NCI-H1092 (cell line): ENCODE measurements at regions not wholly inside any gene's neighbourhood (a gene's known extent, or its start where the extent isn't known, plus 50 kb on each side); places are given as distances from the start of the nearest gene placed in this dataset.

Experiments used
- DNase-seq: peaks from one replicate; lab custom pipeline; 2025; lab: John Stamatoyannopoulos, UW

DNA sequence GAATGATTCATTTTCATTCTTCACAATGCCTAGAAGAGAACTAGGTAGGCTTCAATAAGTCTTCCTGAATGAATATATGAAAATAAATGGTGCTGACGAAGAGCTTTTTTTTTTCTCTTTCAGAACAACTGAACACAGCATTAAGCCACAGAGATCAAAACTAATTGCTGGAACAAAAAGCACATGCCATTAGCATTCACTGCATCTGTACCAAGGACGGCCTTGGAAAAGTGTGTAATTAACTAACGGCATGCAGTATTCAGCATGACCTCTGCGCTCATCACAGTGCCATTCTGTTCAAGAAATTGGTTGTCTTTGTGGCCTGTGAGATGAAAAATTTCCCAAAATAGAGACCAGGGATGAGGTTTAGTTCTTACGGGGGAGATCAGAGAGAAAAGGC, 99.3 kb downstream of the NUDT12 start:
- no peak for DNase-seq

DNA sequence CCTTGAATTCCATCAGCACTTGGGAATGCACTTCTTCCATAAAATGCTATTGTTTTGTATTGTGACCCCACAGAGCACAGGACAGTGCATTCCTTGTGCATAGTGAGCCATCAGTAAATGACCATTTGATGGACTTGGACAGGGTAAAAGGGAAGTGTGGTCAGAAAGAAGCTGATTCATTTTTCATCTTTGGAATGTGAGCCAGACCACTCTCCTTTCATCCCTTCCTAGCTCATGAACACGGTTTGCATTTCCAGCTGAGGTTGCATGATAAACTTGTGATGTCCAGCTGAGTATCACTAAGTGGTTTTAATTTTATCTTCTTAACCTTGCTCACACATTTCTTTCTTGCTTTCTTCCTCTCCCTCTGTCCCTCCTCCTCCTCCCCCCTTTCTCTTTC, 101.3 kb downstream of the NUDT12 start:
- DNase-seq = no peak

DNA sequence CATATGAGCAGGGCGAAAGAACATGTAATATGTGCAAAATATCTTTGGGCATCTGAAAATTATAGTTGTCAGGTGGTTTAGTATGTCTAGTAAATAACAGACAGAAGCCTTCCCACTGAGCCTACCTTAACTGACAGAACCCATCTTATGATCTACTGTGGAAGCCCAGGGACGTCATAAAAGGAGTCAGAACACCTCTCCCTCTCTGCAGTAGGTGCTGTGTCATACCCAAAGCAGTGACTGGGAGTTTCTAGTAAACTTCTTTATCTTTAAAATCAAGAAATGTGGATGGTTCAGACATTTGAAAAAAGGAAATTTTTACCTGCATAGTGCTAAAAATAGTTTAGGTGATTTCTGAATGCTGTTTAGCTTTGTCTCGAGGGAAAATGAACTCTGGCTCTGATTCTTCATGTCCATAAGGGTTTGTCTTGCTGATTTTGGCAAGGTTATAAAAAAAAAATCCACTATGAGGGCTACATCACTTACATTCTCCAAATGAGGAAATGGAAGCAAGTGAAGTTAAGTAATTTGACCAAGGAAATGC, 104.0 kb downstream of the NUDT12 start:
- DNase-seq = no peak

DNA sequence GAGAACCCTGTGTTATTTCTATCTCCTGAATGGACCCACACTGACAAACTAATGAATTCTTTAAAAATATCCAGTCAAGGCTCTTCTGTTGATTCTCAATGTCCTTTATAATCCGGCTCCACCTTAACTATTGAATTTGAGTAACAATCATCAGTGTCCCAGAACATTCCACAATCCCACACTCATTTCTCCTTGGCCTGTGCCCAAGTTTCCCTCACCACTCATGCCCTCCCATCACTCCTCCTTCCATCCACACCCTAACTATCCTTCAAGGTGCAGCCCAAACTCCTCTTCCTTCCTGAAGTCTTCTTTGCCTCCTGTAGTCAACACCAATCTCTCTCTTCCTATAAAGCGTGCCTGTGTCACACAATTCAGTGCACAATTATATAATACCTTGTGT, 106.1 kb downstream of the NUDT12 start:
- DNase-seq = no peak

DNA sequence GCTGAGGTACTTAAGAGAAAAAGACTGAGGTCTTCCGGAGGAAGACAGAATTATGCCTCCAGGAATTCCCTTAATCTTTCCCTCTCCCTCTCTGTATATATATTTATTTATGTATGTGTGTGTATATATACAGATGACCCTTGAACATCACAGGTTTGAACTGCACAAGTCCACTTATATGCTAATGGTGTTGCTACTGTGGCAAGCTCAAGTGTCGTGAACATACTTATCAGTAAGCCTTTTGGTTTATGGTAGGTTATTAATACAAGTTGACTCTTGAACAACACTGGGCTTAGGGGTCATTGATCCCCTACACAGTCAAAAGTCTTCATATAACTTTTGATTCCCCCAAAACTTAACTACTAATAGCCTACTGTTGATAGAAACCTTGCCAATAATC, 106.8 kb downstream of the NUDT12 start:
- DNase-seq = no peak

DNA sequence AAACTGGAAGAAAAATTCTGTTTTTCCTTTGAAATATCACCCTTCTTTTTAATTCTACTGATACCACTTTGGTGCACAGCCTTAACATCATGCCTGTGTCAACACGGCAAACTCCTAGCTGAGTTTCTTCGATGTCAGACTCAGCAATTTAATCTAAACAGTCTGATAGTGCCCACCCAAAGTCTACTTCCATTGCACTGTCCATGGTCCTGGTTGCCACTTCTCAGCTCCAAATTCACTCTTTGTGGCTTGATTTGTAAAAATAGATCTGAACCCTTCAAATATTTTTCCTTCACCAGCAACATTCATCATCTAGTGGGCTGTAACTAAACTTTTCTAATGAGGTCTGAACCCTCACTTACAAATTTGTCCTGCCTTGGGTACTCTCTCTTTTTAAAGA, 107.8 kb downstream of the NUDT12 start:
- DNase-seq = no peak

DNA sequence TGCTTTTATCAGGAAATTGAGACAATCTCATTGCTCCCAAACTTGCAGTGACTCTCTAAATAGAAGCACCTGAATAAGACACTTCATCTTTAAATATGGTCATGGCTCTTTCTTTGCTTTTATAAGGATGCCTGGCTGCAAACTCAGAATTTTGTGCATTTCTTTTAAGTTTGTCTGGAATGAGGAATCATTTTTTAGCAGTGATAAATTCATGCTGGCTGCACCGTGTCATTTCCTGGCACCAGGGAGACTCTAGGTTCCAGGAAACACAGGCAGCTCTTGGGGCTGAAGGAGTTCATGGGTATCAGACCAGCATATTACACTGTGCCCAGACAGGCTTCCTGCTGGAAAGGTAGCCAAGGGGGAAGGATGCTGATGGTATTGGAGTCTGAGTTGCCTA, 109.9 kb downstream of the NUDT12 start:
- DNase-seq = no peak

DNA sequence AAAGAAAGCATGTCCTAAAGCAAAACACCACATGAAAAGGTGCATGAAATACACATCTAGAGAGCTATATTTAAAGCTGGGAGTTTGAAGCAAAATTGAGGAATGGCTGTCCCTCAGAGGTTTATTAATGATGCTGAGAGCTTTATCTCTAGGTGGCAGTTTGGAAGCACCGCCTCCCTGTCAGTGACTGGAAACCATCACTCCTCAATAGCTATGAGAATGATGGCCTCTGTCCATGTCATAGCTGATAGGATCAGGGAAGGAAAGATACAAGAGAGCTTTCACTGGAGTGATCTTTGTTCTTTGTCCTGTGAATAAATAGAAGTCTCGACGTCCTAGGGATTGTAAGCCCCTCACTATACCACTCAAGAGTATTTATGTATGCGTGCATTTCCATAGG, 110.5 kb downstream of the NUDT12 start:
- no peak for DNase-seq

DNA sequence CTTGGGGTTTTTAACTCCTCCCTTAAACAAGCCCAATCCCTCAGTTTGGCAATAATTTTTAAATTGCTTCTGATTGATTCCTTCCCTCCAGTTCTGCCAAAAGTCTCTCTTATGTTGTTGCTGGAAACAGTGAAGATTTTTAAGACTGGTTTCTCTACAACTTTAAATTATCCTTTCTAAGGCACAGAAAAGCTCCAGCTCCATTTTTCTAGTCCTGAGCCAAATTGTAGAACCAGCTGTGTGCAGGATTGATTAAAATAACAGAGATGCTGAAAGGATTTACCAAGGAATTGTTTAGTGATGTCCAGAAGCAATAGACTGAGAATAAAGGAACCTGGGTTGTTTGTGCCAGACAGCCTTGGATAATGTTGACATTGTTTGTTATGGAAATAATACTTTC, 111.3 kb downstream of the NUDT12 start:
- DNase-seq = no peak

DNA sequence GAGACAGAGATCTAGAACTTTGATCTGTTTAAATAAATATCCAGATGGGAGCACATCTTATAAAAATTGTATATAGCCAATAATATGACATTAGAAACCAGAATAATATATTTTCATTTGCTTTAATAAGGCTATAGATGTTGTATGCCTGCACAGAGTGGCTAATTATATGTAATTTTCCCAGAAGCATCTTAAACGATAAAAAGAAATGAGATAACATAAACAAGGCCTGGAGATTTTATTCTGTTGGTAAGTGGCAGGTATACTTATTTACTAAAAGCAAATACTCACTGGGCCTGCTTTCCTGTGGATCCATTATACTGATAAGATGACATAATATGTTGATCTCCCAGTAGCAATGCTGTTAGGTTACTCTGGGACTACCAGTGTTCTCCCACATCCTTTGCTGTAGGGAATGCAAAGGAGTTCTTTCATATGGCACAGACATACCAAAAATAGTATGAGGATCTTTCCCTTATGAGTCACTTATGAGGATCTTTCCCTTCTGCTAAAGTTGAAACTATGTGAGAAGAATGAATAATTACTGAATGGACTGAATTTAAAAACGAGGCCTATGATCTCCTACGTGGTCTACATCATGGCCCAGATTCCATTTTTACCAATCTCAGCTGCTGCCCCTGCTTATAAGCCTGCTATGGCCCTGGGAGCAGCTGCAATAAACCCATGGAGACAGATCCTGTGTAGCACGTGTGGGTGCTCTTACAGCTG, 112.1 kb downstream of the NUDT12 start:
- DNase-seq = no peak

DNA sequence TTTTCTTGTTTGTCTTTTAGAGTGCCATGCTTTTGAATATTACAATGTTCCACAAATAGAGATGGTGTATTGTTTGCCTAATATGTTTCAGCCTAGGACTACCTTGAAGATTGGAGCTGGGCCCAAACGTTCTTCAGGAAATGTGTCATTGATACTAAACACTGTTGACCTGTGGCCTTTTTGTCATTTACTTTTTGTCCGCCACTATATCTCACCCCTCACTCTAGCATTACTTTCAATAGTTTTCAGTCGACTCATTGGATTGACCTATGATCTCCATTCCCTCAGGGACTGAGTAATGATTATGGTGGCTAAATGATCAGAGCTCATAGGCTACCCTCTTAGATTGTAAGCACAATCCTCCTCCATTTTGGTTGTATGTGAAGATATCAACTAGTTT, 115.8 kb downstream of the NUDT12 start:
- DNase-seq = no peak

DNA sequence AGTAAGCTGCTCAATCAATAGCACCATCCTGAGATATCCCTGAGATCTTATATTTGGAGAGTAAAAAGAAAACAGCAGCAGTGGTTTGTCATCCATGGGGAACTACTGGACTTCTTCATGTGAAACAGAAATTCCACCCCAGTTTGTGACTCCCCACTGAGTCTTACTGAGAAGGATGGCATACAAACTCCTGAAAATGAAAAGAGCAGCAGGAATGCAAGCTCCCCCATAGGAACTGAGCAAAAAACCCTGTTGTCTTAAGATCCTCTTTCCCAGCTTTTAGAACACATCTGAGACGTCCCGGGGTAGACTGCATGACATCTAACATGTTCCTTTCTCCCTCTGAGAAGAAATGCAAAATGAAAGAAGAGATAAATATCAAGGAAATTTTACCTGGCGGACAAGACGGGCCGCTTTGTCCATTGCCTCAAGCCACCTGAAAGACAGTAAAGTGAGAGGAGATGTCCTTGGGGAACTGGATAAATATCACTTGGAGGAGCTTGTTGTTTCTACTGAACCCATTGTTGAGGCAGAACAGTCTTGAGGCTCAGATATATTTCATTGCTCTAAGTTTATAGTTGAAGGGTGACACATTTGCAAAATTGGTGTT, 117.1 kb downstream of the NUDT12 start:
- DNase-seq = no peak

DNA sequence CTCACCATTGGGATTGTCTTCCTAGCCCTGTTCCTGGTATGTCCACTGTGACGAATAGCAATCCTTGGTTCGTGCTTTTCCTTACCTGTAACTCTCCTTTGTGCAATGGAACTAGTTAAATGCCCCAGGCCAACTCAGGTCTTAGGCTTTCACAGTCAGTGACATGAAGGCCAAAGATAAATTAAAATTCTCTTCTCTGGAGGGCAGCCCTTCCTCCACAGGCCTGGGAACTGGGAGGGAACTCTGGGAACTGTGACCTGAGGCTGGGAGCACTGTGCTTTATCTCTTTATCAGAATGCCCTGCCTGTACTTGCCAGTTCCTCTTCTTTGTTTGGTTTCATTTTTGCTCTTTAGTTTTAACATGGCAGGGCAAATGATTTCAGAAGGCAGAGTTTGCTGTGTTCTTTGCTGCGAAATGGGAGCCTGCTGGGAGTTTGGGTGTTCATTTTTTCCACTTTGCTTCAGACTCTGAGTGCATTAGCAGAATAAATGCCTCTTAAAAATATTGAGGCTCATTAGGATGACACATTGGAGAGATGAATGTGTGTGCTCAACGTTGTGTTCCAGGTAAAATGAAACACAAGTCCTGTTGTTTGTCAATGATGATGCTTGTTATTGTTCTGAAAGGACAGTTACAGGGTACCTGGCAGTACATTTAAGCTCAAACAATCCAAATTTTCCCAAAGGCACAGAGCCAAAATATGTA, 118.1 kb downstream of the NUDT12 start:
- DNase-seq = no peak

DNA sequence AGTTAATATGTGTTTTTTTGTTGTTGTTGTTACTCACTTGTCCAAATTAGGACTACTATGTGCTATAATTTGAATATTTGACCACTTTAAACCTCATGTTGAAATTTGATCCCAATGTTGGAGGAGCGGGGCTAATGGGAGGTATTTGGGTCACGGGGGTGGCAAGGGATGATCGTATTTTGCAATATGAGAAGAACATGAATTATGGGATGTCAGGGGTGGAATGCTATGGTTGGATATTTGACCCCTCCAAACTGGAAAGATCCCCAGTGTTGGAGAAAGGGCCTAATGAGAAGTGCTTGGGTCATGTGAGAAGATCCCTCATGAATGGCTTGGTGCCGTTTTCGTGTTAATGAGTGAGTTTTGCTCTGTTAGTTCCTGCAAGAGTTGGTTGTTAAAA, 119.8 kb downstream of the NUDT12 start:
- no peak for DNase-seq

DNA sequence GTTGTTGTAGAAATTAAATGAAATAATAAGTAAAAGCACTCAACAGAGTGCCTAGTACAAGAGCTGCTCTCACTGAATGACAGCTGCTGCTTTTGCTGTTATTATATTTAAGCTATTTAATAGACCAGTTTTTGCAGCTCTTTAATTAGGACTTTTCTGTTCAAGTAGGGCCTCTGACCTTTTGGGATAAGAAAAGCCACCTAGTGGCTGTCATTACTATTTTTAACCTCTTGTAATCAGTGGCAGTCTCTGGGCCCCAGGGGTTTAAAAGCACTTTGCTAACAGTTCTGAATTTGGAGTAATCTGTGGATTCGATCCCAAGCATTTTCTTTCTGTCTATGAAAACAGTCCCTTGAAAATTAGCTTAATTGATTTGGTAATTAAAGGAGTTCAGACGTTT, 121.1 kb downstream of the NUDT12 start:
- DNase-seq = no peak

DNA sequence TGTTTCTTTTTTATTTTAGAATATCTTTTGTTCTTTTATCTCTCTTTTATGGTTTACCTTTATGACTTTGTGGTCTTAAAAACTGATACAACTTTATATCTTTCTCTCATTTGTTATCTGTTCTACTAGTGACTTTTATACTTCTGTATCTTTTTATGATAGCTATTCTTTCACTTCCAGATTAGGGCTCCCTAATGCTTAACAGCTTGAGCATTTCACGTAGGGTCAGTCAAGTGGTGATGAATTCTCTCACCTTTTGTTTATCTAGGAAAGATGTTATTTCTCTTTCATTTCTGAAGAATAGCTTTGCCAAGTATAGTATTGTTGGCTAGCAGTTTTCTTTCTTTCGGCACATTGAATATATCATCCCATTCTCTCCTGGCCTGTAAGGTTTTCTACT, 123.6 kb downstream of the NUDT12 start:
- DNase-seq = no peak

DNA sequence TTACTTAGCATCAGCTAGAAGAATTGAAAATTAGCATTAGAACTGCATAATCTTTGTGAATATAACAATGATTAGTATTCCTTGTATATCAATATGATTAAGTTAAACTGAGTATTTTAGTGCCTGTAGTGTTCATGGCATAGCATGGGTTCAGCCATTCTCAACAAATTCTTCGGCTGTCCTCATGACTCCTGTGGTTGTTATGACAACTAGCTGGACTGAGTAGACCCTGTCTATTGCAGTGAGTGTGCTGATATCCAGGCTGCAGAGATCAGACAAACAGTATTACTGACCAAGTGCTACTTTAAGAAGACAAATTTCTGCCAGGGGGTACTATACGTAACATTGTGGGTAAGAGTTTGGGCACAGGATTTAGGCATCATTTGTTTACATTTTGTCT, 125.9 kb downstream of the NUDT12 start:
- no peak for DNase-seq

DNA sequence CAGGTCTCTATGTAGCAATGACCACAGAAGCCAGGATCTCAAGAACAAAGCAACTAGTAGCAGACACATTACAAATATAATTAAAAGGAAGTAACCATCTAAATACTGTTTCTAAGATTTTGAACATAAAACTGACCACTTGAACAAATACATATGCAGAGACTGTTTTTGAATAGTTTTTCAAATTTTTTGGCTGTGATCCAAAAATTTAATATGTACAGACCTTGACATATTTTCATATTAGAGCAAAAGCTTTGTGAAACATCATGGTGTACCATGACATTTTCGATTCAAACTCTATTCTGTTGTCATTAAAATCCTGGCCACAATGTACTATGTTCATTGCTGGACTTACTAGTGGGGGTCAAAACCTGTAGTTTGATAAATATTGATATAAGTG, 126.5 kb downstream of the NUDT12 start:
- no peak for DNase-seq

DNA sequence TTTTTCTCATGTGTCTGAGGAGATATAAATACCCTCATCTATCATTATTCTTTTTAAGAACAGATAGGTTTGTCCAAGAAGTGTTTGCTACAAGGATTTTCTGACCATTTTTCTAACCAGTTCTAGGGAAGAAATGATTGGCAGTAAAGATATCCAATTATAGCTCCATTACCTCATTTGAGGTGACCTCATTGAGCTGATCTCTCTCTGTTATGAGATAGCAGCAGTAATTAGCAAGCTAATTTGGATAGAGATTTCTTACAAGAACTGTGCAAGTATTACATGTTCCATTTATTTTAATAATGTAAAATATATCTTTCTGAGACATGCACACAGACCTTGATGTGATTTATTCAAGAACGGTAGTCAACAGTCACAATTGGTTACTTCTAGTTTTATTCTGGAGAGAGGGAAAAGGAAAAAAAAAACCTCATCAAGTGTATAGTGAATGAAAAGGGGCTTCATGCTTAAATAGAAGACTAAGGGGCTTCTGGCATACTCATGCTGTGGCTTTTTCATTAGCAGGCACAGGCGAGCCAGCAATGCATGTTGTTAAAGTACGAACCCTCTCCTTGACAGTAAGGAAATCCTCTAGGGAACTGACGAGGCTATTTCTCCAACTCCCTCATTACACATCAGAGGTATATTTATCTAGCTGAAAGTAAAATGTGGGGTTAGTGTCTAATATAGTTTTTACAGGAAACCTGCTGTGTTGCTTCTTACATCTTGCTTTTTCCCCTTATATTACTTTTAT, 127.3 kb downstream of the NUDT12 start:
- no peak for DNase-seq

DNA sequence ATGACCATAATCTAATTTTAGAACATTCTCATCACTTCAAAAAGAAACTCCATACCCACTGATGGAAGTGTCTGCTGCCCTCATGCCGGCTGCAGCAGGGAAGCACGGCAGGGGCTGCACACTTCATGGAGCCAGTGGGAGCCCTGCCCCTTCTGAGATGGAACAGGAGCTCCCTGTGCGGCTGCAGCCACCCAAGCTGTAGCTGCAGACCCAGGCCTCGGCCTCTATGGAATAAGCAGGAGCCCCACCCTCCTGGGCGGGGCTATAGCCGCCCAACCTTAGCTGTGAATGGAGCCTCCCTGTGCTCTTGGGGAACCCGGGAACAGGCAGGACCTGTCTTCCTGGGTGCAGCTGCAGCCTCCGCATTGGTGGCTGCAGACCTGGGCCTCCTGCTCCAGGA, 128.5 kb downstream of the NUDT12 start:
- no peak for DNase-seq

DNA sequence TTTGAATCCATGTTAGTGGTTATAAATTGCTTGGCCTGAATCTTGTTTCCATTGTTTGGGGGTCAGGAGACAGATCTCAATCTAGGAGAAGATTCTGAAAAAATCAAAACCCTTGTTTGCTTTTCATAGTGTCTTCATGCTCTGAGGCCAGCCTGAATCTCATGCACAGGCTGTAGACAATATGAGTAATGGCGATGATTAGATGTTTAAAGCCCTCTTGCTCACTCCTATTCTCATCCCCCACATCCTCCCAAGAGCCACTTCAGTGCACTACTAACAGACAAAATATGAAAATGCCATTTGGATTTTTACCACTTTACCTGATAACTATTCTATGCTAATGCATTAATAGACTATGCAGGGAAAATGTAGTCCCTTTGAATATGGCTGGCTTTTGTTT, 129.4 kb downstream of the NUDT12 start:
- no peak for DNase-seq

DNA sequence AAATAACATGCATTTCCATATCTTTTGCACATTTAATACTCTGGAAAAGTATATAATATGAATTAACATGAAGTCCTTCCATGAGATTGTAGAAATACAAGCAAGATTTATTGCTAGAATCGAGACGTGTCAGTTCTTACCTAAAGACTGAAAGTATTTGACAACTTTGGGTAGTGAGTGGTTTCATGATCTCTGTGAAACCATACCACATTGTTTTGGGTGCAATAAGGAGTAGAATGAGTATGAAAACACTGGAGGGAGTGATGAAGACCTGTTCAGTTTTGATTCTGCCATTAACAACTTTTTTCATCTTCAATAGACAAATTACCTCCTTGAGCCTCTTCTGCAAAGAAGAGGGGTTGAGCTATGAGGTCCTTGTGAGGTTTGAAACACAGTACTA, 133.7 kb downstream of the NUDT12 start:
- no peak for DNase-seq
